ENCODE measurements at regions not wholly inside any gene's neighbourhood (a gene's known extent, or its start where the extent isn't known, plus 50 kb on each side); places are given as distances from the start of the nearest gene placed in this dataset.

DNA sequence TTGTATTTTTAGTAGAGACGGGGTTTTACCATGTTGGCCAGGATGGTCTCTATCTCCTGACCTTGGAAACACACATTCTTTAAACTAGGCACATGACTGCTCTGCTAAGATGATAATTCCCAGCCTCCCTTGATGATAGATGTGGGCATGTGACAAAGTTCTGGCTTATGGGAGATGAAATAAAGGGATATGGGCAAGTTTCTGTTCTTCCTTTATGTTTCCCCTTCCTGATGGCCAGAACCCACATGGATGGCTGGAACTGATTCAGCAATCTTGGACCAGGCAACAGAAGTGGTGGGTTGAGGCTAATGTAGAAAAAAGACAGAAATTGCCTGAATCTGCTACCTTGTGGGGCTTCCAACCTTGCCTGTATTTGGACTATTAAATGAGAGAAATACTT lies 60.7 kb upstream of the NRP1 start:
- CTCF ChIA-PET: no interaction called here
- peaks cover 0 to 11% (median 0%) of the 10 kb centered on the region in 3 donors for H3K9me3 ChIP-seq (ENCODE audit: control extremely low read depth in 1 of 3, control insufficient read depth in 2 of 3, insufficient read depth in 1 of 3, low read length in 2 of 3)
- peaks cover 0 to 2% (median 0%) of the 10 kb centered on the region in 4 experiments for H3K27me3 ChIP-seq (replicated peaks in 1 of 4; ENCODE audit: control extremely low read depth in 1 of 4, control insufficient read depth in 3 of 4, insufficient read depth in 4 of 4, low read length in 3 of 4)
- H3K4me3 ChIP-seq (ENCODE audit: control extremely low read depth in 1 of 5, extremely low read depth in 1 of 5, insufficient read depth in 1 of 5, low read depth in 2 of 5, low read length in 4 of 5): no peak overlapping the region
- H4K20me1 ChIP-seq (ENCODE audit: control insufficient read depth, insufficient read depth, low read length, poor library complexity, severe bottlenecking): no peaks in the 10 kb centered on the region
- ATAC-seq (ENCODE audit: low read depth): no peak
- Mint-ChIP-seq H3K27me3 (no peaks in the 10 kb centered on the region), H3K9me3 (ENCODE audit: insufficient read depth) (peaks cover 5% of the 10 kb centered on the region), H3K4me3 (no peak overlapping the region), H3K4me1 (no peaks in the 10 kb centered on the region), H3K27ac (no peak overlapping the region)
- no peak overlapping the region for H3K4me2 ChIP-seq (replicated peaks; ENCODE audit: low read depth, low read length, poor library complexity, severe bottlenecking)
- H3K9ac ChIP-seq (ENCODE audit: low read length): no peak overlapping the region
- no peak overlapping the region for H3K27ac ChIP-seq (ENCODE audit: low read length in 2 of 2)
- WGBS (ENCODE audit: insufficient coverage): no CpG with 5 or more reads among the region's 1 CpG
- no peaks in the 10 kb centered on the region for H3K4me1 ChIP-seq (ENCODE audit: control insufficient read depth in 2 of 2, insufficient read depth in 2 of 2, low read length in 2 of 2)
- H3K36me3 ChIP-seq (replicated peaks in 1 of 2; ENCODE audit: control extremely low read depth in 1 of 2, control insufficient read depth in 1 of 2, extremely low read depth in 1 of 2, insufficient read depth in 2 of 2, low read length in 1 of 2): no peaks in the 10 kb centered on the region
- POLR2A ChIA-PET: no interaction called here
- no peak for DNase-seq
- intact Hi-C loops (cut with micrococcal nuclease): no loop called here
- TF ChIP-seq, protein P1, sequence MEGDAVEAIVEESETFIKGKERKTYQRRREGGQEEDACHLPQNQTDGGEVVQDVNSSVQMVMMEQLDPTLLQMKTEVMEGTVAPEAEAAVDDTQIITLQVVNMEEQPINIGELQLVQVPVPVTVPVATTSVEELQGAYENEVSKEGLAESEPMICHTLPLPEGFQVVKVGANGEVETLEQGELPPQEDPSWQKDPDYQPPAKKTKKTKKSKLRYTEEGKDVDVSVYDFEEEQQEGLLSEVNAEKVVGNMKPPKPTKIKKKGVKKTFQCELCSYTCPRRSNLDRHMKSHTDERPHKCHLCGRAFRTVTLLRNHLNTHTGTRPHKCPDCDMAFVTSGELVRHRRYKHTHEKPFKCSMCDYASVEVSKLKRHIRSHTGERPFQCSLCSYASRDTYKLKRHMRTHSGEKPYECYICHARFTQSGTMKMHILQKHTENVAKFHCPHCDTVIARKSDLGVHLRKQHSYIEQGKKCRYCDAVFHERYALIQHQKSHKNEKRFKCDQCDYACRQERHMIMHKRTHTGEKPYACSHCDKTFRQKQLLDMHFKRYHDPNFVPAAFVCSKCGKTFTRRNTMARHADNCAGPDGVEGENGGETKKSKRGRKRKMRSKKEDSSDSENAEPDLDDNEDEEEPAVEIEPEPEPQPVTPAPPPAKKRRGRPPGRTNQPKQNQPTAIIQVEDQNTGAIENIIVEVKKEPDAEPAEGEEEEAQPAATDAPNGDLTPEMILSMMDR (IDR thresholded peaks at IDR 0.05): no peak
- no peak for TF ChIP-seq EZH2 (IDR thresholded peaks at IDR 0.05; ENCODE audit: borderline replicate concordance, insufficient read depth, low read depth, low read length, poor library complexity, severe bottlenecking)
- no peaks in the 10 kb centered on the region for H3K79me2 ChIP-seq (ENCODE audit: control insufficient read depth, insufficient read depth, low read length)
- H2AFZ ChIP-seq (ENCODE audit: insufficient read depth, low read depth, low read length, poor library complexity, severe bottlenecking): no peak overlapping the region

DNA sequence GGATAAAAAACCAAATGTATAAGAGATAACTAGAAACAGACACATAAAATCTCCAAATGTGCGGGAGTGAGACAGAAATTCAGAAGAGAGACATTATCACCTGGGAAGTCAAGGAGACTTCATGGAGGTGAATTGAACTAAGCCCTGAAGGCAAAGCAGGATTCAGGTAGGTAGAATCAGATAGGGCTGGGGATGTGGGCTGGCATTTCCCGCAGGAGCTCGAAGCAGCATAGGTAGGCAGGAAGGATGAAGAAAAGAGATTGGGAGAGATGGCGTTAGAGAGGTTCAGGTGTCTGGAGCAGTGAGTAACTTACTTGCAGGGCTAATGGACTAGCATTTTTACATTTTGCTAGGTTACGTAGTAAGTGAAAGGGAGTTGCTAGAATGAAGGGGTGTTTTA lies 58.2 kb upstream of the NRP1 start:
- Histone ChIP-seq H3K4me1 (ENCODE audit: control insufficient read depth in 2 of 2, insufficient read depth in 2 of 2, low read length in 2 of 2) (no peaks in the 10 kb centered on the region), H3K36me3 (replicated peaks in 1 of 2; ENCODE audit: control extremely low read depth in 1 of 2, control insufficient read depth in 1 of 2, extremely low read depth in 1 of 2, insufficient read depth in 2 of 2, low read length in 1 of 2) (no peaks in the 10 kb centered on the region), H3K4me3 (ENCODE audit: control extremely low read depth in 1 of 5, extremely low read depth in 1 of 5, insufficient read depth in 1 of 5, low read depth in 2 of 5, low read length in 4 of 5) (no peak overlapping the region), H3K9ac (ENCODE audit: low read length) (no peak overlapping the region), H2AFZ (ENCODE audit: insufficient read depth, low read depth, low read length, poor library complexity, severe bottlenecking) (no peak overlapping the region), H3K79me2 (ENCODE audit: control insufficient read depth, insufficient read depth, low read length) (no peaks in the 10 kb centered on the region), H3K9me3 (ENCODE audit: control extremely low read depth in 1 of 3, control insufficient read depth in 2 of 3, insufficient read depth in 1 of 3, low read length in 2 of 3) (peaks cover 0 to 7% (median 0%) of the 10 kb centered on the region in 3 donors), H4K20me1 (ENCODE audit: control insufficient read depth, insufficient read depth, low read length, poor library complexity, severe bottlenecking) (no peaks in the 10 kb centered on the region), H3K4me2 (replicated peaks; ENCODE audit: low read depth, low read length, poor library complexity, severe bottlenecking) (no peak overlapping the region), H3K27ac (ENCODE audit: low read length in 2 of 2) (no peak overlapping the region), H3K27me3 (replicated peaks in 1 of 4; ENCODE audit: control extremely low read depth in 1 of 4, control insufficient read depth in 3 of 4, insufficient read depth in 4 of 4, low read length in 3 of 4) (peaks cover 0 to 2% (median 0%) of the 10 kb centered on the region in 4 experiments)
- ATAC-seq (ENCODE audit: low read depth): no peak
- intact Hi-C loops (cut with micrococcal nuclease): no loop called here
- CTCF ChIA-PET: no interaction called here
- TF ChIP-seq, protein P1 (IDR thresholded peaks at IDR 0.05): no peak
- TF ChIP-seq EZH2 (IDR thresholded peaks at IDR 0.05; ENCODE audit: borderline replicate concordance, insufficient read depth, low read depth, low read length, poor library complexity, severe bottlenecking): no peak
- WGBS (ENCODE audit: insufficient coverage): 93% methylated on average over 4 of the region's 5 CpGs
- DNase-seq: no peak
- Mint-ChIP-seq H3K9me3 (ENCODE audit: insufficient read depth) (peaks cover 5% of the 10 kb centered on the region), H3K4me1 (no peaks in the 10 kb centered on the region), H3K27ac (no peak overlapping the region), H3K27me3 (no peaks in the 10 kb centered on the region), H3K4me3 (no peak overlapping the region)
- POLR2A ChIA-PET: no interaction called here

Measured in B cell (primary cell).